HG03520 (cell line): ENCODE measurements at regions not wholly inside any gene's neighbourhood (a gene's known extent, or its start where the extent isn't known, plus 50 kb on each side); places are given as distances from the start of the nearest gene placed in this dataset.
A peak's percentile ranks its signal among the peaks of the same experiment; 100 is the strongest.
"Not testable (repeated sequence)": the region's sequence is repeated elsewhere in the genome, so short reads cannot be mapped to it uniquely, and the experiment has no call there.

Source experiments
- ATAC-seq: cut with Tn5 transposase; IDR thresholded peaks from one replicate; pipeline ENCODE4 v1.9.1; 2021; ENCODE audit warnings: mild to moderate bottlenecking, moderate library complexity; ENCODE audit not compliant: unreplicated experiment

GRCh38 chr2:228600265-228600664 lies 418.8 kb upstream of the SPHKAP start:
- no peak for ATAC-seq

GRCh38 chr2:228599781-228600180 lies 418.3 kb upstream of the SPHKAP start:
- ATAC-seq, result no peak

- ATAC-seq, result no peak
Measured at GRCh38 chr2:228599297-228599696, 417.8 kb upstream of the SPHKAP start.

- no peak for ATAC-seq
Measured at GRCh38 chr2:228597032-228597431, 415.5 kb upstream of the SPHKAP start.

GRCh38 chr2:228594012-228594411 lies 412.5 kb upstream of the SPHKAP start:
- no peak for ATAC-seq

- ATAC-seq, result no peak
Measured at GRCh38 chr2:228592925-228593324, 411.4 kb upstream of the SPHKAP start.

- ATAC-seq, result peak; percentile 85
Measured at GRCh38 chr2:228590681-228591080, 409.2 kb upstream of the SPHKAP start.

GRCh38 chr2:228589115-228589514 lies 407.6 kb upstream of the SPHKAP start:
- no peak for ATAC-seq

GRCh38 chr2:228581731-228582130 lies 400.2 kb upstream of the SPHKAP start:
- no peak for ATAC-seq

- no peak for ATAC-seq
Measured at GRCh38 chr2:228575897-228576296, 394.4 kb upstream of the SPHKAP start.

- not testable (repeated sequence) for ATAC-seq
Measured at GRCh38 chr2:228568275-228568674, 386.8 kb upstream of the SPHKAP start.

GRCh38 chr2:228561816-228562215 lies 380.3 kb upstream of the SPHKAP start:
- no peak for ATAC-seq

- no peak for ATAC-seq
Measured at GRCh38 chr2:228559774-228560415, 378.4 kb upstream of the SPHKAP start.

- ATAC-seq, result no peak
Measured at GRCh38 chr2:228556717-228557116, 375.2 kb upstream of the SPHKAP start.

GRCh38 chr2:228549441-228550007 lies 368.0 kb upstream of the SPHKAP start:
- ATAC-seq, result no peak

GRCh38 chr2:228548230-228548629 lies 366.7 kb upstream of the SPHKAP start:
- no peak for ATAC-seq

- no peak for ATAC-seq
Measured at GRCh38 chr2:228545748-228546145, 364.3 kb upstream of the SPHKAP start.

- ATAC-seq, result no peak
Measured at GRCh38 chr2:228545041-228545747, 363.7 kb upstream of the SPHKAP start.

- ATAC-seq, result no peak
Measured at GRCh38 chr2:228543117-228543516, 361.6 kb upstream of the SPHKAP start.

- no peak for ATAC-seq
Measured at GRCh38 chr2:228542277-228542676, 360.8 kb upstream of the SPHKAP start.

- ATAC-seq, result no peak
Measured at GRCh38 chr2:228541789-228542188, 360.3 kb upstream of the SPHKAP start.

- ATAC-seq, result no peak
Measured at GRCh38 chr2:228540976-228541375, 359.5 kb upstream of the SPHKAP start.
